Loucy (cell line): ENCODE measurements at regions not wholly inside any gene's neighbourhood (a gene's known extent, or its start where the extent isn't known, plus 50 kb on each side); places are given as distances from the start of the nearest gene placed in this dataset.

ENCODE experiments used
- EZH2phosphoT487 ChIP-seq: fragments of 200-600 bp; IDR thresholded peaks from 2 replicates; pipeline ENCODE4 v1.6.1; 2018; ENCODE audit warnings: antibody characterized with exemption, mild to moderate bottlenecking, moderate library complexity, borderline replicate concordance
- TF ChIP-seq, protein P1 (sequence below): fragments of 200-600 bp; sonication (generic); conservative IDR thresholded peaks from 2 replicates; pipeline ENCODE4 v1.5.1; 2014; ENCODE audit warnings: mild to moderate bottlenecking, antibody characterized with exemption, low read length

GRCh38 chr9:105098370-105098769 is 146.1 kb upstream of the SLC44A1 start:
- TF ChIP-seq, protein P1, sequence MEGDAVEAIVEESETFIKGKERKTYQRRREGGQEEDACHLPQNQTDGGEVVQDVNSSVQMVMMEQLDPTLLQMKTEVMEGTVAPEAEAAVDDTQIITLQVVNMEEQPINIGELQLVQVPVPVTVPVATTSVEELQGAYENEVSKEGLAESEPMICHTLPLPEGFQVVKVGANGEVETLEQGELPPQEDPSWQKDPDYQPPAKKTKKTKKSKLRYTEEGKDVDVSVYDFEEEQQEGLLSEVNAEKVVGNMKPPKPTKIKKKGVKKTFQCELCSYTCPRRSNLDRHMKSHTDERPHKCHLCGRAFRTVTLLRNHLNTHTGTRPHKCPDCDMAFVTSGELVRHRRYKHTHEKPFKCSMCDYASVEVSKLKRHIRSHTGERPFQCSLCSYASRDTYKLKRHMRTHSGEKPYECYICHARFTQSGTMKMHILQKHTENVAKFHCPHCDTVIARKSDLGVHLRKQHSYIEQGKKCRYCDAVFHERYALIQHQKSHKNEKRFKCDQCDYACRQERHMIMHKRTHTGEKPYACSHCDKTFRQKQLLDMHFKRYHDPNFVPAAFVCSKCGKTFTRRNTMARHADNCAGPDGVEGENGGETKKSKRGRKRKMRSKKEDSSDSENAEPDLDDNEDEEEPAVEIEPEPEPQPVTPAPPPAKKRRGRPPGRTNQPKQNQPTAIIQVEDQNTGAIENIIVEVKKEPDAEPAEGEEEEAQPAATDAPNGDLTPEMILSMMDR = no peak
- TF ChIP-seq EZH2phosphoT487 = no peak
